RKO (cell line): ENCODE measurements at regions not wholly inside any gene's neighbourhood (a gene's known extent, or its start where the extent isn't known, plus 50 kb on each side); places are given as distances from the start of the nearest gene placed in this dataset.
"Not testable (repeated sequence)": the region's sequence is repeated elsewhere in the genome, so short reads cannot be mapped to it uniquely, and the experiment has no call there.

Experiments
- DNase-seq: peaks from one replicate; pipeline ENCODE4 v3.0.0-alpha.2; 2016; ENCODE audit warnings: low spot score

DNA sequence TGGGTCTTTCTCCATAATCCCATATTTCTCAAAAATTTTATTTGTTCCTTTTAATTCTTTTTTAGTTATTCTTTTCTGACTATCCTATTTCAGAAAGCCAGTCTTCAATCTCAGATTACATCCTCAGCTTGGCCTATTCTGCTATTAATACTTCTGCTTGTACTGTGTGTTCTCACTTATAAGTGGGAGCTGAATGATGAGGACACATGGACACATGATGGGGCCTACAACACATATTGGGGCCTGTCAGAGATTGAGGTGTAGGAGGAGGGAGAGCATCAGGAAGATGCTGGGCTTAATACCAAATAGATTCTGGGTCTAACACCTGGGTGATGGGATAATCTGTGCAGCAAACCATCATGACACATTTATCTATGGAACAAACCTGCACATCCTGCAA is 82.3 kb downstream of the MAGEE1 start:
- DNase-seq = no peak

DNA sequence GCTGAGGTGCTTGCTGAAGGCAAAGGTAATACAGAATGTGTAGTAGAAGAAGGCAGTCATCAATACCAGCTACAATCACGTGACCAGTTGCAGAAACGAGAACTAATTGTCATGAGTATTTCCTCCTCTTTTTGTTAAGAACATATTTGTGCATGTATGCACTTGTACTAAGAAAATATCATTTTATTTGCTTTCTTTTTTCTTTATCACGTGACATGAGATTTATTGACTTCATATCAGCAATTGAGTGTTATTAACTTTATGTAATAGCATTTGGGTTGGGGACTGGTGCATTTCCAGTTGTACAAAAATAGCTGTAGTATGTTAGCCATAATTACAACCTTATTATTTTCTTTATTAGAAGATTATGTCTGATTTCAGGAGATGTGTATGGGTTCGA is 90.0 kb downstream of the MAGEE1 start:
- no peak for DNase-seq

DNA sequence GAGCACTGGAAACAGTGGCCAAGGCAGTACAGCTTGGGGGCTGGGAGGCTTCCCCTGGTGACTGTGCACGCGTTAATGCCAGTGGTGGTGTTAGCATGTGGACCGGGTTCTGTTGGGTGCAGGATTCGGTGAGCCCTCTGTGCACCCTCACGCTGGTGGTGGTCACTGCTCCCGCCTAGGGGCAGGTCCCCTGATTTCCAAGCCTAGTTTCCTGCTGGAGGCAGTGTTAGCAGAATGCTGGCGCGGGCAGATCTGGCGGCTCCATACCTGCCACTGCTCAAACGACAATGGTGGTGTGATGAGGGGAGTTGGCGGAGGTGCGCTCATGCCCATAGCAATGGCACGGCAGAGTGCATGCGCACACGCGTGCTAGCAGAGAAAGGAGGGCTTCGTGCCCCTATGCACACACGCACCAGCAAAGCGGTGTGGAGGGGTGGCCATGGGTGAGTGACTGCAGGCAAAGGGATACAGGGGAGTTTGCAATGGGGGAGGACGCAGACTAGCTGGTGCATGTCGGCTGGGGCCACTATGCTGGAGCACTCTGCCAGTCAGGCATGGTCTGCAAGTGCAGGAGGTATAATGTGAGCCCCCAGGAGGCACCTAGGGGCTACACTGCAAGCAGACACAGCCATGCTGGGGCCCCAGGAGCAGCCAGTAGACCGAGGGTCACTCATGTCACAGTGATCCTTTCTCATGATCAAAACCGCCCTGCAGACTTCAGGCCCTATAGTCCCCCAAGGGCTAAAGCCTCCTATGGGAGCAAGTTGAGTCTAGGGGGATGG is 93.0 kb downstream of the MAGEE1 start:
- no peak for DNase-seq

DNA sequence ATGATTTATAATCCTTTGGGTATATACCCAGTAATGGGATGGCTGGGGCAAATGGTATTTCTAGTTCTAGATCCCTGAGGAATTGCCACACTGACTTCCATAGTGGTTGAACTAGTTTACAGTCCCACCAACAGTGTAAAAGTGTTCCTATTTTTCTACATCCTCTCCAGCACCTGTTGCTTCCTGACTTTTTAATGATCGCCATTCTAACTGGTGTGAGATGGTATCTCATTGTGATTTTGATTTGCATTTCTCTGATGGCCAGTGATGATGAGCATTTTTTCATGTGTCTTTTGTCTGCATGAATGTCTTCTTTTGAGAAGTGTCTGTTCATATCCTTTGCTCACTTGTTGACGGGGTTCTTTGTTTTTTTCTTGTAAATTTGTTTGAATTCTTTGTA is 108.2 kb downstream of the MAGEE1 start:
- DNase-seq = not testable (repeated sequence)

DNA sequence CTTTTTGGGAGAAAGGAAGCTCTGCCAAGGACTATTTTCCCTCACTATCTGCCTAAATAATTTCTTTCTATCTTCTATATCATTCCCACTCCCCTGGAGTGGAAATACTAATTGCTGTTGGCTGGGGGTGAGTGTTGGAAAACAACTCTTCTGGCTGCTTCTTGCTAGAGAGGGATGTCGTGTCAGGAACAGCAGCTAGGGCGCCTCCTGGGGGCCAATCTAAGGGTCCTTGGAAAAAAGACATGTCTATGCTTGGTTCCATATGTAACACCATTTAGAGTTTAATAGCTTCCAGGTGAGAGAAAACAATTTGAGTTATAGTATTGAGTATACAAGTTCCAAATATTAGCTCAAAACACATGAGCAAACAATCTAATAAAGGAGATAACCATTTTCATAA is 111.3 kb downstream of the MAGEE1 start:
- no peak for DNase-seq

DNA sequence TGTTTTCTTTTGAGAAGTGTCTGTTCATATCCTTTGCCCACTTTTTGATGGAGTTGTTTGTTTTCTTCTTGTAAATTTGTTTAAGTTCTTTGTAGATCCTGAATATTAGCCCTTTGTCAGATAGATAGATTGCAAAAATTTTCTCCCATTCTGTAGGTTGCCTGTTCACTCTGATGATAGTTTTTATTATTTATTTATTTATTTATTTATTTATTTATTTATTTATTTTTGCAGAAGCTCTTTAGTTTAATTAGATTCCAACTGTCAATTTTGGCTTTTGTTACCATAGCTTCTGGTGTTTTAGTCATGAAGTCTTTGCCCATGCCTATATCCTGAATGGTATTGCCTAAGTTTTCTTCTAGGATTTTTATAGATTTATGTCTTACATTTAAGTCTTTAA is 115.9 kb downstream of the MAGEE1 start:
- not testable (repeated sequence) for DNase-seq

DNA sequence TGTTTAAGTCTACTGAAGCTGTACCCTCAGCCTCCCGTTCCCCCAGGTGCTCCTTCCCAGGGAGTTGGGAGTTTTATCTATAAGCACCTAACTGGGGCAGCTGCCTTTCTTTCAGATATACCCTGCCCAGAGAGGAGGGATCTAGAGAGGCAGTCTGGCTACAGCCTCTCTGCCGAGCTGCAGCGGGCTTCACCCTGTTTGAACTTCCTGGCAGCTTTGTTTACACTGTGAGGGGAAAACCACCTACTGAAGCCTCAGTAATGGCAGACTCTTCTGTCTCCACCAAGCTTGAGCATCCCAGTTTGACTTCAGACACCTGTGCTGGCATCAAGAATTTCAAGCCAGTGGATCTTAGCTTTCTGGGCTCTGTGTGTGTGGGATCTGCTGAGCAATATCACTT is 122.5 kb downstream of the MAGEE1 start:
- no peak for DNase-seq

DNA sequence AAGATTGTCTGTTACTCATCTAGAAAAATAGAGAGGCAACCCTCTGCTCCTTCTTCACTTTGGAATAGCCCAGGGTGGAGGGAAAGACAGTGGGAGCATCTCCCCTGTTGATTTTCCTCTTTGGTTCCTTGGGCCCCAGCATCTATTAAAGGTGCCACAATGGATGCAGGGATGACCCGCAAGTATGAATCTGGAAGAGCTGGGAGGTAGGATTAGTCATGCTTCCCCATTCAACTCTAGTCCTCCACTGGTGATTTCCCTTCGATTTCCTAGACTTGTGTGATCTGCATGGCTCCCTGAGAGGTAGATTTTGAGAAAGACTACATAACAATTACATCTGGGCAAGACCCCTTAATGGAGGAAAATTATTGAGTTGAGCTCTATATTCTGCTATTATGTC is 127.8 kb downstream of the MAGEE1 start:
- DNase-seq = no peak

DNA sequence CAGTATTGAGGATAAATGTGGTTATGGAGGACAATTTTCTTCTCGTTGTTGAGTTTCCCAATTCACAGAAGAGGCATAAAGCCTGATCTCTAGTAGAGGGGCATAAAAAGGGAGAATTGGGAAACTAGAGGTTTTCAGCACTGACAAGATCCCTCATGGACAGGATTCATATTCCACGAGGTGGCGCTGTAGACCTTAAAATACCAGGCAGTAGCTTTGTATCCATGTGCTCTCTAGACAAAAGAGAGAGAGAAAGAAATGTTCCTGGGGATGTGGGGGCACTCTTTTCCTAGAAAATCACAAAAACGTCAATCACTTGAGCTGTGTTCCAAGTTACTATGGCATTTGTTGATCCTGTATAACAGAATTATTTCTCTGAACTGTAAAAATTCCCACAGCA is 128.3 kb downstream of the MAGEE1 start:
- DNase-seq = peak; percentile 52

DNA sequence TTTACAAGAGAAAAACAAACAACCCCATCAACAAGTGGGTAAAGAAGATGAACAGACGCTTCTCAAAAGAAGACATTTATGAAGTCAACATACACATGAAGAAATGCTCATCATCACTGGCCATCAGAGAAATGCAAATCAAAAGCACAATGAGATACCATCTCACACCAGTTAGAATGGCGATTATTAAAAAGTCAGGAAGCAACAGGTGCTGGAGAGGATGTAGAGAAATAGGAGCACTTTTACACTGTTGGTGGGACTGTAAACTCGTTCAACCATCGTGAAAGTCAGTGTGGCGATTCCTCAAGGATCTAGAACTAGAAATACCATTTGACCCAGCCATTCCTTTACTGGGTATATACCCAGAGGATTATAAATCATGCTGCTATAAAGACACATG is 137.3 kb downstream of the MAGEE1 start:
- not testable (repeated sequence) for DNase-seq

DNA sequence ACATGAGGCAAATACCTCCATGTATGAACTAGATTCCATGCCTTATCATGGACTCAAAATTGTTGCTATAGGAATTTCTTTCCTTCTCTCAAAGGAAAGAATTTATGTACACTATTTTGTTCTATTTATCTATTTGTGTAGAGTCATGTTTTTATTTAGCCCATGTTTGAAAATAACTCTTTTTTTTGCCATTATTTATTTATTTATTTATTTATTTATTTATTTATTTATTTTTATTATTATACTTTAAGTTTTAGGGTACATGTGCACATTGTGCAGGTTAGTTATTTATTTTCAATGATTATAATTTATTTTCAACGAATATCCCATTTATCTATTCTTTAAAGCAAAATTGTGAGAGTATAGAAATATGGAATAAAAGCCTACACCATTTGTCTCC is 177.9 kb downstream of the MAGEE1 start:
- no peak for DNase-seq

DNA sequence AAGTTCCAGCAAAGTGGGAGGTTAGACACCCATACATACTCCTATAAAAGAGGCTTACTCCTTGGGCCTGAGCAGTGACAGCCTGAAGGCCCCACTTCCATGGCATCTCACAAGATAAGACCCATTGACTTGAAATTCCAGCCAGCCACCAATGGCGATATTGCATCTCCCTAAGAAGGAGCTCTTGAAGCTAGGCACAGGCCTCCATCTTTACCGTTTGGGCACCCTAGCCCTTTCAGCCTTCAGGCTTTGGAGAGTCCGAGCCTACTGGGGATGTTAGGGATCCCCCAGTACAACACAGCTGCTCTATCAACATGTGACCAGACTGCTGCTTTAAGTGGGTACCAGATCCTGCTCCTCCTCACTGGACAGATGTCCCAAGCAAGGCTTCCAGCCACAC is 189.5 kb downstream of the MAGEE1 start:
- DNase-seq = no peak

DNA sequence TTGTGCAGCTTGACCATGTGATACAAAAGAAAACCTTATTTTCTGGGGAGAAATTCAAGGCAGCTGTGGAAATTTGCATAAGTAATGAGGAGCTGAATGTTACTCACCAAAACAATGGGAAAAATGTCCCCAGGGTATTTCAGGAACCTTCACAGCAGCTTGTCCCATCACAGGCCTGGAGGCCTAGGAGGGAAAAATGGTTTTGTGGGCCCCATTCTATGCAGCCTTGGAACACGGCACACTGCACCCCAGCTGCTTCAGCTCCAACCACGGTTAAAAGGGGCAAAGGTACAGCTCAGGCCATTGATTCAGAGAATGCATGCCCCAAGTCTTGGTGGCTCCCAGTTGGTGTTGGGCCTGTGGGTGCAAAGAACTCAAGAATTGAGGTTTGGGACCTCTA is 216.1 kb downstream of the MAGEE1 start:
- no peak for DNase-seq

DNA sequence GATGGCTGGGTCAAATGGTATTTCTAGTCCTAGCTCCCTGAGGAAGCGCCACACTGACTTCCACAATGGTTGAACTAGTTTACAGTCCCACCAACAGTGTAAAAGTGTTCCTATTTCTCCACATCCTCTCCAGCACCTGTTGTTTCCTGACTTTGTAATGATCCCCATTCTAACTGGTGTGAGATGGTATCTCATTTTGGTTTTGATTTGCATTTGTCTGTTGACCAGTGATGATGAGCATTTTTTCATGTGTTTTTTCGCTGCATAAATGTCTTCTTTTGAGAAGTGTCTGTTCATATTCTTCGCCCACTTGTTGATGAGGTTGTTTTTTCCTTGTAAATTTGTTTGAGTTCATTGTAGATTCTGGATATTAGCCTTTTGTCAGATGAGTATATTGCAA is 223.9 kb downstream of the MAGEE1 start:
- not testable (repeated sequence) for DNase-seq

DNA sequence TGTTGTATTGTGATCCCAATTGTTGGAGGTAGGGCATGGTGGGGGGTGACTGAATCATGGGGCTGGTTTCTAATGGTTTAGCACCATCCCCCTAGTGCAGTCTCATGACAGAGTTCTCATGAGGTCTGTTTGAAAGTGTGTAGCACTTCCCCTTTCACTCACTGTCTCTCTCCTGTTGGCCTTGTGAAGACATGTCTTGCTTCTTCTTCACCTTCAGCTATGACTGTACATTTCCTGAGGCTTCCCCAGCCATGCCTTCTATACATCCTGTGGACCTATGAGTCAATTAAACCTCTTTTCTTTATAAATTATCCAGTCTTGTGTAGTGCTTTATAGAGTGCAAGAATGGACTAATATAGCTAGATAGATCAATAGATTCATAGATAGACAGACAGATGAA is 230.0 kb downstream of the MAGEE1 start:
- DNase-seq = no peak
